ENCODE measurements at regions not wholly inside any gene's neighbourhood (a gene's known extent, or its start where the extent isn't known, plus 50 kb on each side); places are given as distances from the start of the nearest gene placed in this dataset.

GRCh38 chr19:29372461-29372860 lies 153.3 kb upstream of the VSTM2B start:
- no peak for DNase-seq (ENCODE audit: low read depth, low spot score)

GRCh38 chr19:29372921-29373797 lies 152.6 kb upstream of the VSTM2B start:
- no peak for DNase-seq (ENCODE audit: low read depth, low spot score)

GRCh38 chr19:29375429-29376119 lies 150.2 kb upstream of the VSTM2B start:
- DNase-seq (ENCODE audit: low read depth, low spot score), result no peak

- no peak for DNase-seq (ENCODE audit: low read depth, low spot score)
Measured at GRCh38 chr19:29376855-29377354, 148.9 kb upstream of the VSTM2B start.

- no peak for DNase-seq (ENCODE audit: low read depth, low spot score)
Measured at GRCh38 chr19:29378126-29378525, 147.7 kb upstream of the VSTM2B start.

- no peak for DNase-seq (ENCODE audit: low read depth, low spot score)
Measured at GRCh38 chr19:29378543-29379080, 147.2 kb upstream of the VSTM2B start.

GRCh38 chr19:29379257-29380021 lies 146.4 kb upstream of the VSTM2B start:
- no peak for DNase-seq (ENCODE audit: low read depth, low spot score)

- DNase-seq (ENCODE audit: low read depth, low spot score), result no peak
Measured at GRCh38 chr19:29380581-29380980, 145.2 kb upstream of the VSTM2B start.

GRCh38 chr19:29381353-29382203 lies 144.2 kb upstream of the VSTM2B start:
- DNase-seq (ENCODE audit: low read depth, low spot score), result no peak

GRCh38 chr19:29383696-29384095 lies 142.1 kb upstream of the VSTM2B start:
- no peak for DNase-seq (ENCODE audit: low read depth, low spot score)

GRCh38 chr19:29384656-29385055 lies 141.1 kb upstream of the VSTM2B start:
- DNase-seq (ENCODE audit: low read depth, low spot score), result no peak

GRCh38 chr19:29385191-29385795 lies 140.5 kb upstream of the VSTM2B start:
- DNase-seq (ENCODE audit: low read depth, low spot score), result no peak

- DNase-seq (ENCODE audit: low read depth, low spot score), result no peak
Measured at GRCh38 chr19:29386970-29387369, 138.8 kb upstream of the VSTM2B start.

- no peak for DNase-seq (ENCODE audit: low read depth, low spot score)
Measured at GRCh38 chr19:29387586-29387985, 138.2 kb upstream of the VSTM2B start.

- DNase-seq (ENCODE audit: low read depth, low spot score), result no peak
Measured at GRCh38 chr19:29389495-29389894, 136.3 kb upstream of the VSTM2B start.

- DNase-seq (ENCODE audit: low read depth, low spot score), result no peak
Measured at GRCh38 chr19:29390742-29391141, 135.1 kb upstream of the VSTM2B start.

- DNase-seq (ENCODE audit: low read depth, low spot score), result no peak
Measured at GRCh38 chr19:29393915-29394460, 131.8 kb upstream of the VSTM2B start.

- no peak for DNase-seq (ENCODE audit: low read depth, low spot score)
Measured at GRCh38 chr19:29395111-29395733, 130.6 kb upstream of the VSTM2B start.

- DNase-seq (ENCODE audit: low read depth, low spot score), result no peak
Measured at GRCh38 chr19:29395734-29396414, 129.9 kb upstream of the VSTM2B start.
